ENCODE measurements at regions not wholly inside any gene's neighbourhood (a gene's known extent, or its start where the extent isn't known, plus 50 kb on each side); places are given as distances from the start of the nearest gene placed in this dataset.
"Not testable (repeated sequence)": the region's sequence is repeated elsewhere in the genome, so short reads cannot be mapped to it uniquely, and the experiment has no call there.

DNA sequence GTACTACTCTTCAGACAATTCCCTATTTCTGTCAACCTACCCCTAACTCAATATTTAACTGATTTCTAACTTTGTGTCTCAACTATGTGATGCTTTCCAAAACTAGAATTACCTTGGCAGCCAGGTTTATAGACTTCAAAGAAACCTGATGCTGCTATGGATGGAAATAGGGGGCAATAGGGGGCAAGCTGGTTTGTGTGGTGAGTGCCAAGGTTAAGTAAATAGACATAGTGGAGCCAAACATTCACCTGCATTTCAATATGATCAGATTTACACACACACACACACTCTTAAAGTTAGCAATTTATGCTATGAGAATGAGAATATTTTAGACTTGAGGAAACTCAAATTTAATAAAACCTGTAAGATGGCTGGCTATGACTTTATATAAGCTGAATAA, 784.6 kb downstream of the TTLL7 start:
- TF ChIP-seq, protein P1, sequence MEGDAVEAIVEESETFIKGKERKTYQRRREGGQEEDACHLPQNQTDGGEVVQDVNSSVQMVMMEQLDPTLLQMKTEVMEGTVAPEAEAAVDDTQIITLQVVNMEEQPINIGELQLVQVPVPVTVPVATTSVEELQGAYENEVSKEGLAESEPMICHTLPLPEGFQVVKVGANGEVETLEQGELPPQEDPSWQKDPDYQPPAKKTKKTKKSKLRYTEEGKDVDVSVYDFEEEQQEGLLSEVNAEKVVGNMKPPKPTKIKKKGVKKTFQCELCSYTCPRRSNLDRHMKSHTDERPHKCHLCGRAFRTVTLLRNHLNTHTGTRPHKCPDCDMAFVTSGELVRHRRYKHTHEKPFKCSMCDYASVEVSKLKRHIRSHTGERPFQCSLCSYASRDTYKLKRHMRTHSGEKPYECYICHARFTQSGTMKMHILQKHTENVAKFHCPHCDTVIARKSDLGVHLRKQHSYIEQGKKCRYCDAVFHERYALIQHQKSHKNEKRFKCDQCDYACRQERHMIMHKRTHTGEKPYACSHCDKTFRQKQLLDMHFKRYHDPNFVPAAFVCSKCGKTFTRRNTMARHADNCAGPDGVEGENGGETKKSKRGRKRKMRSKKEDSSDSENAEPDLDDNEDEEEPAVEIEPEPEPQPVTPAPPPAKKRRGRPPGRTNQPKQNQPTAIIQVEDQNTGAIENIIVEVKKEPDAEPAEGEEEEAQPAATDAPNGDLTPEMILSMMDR (IDR thresholded peaks at IDR 0.05) = not testable (repeated sequence)
- not testable (repeated sequence) for TF ChIP-seq POLR2A, EP300 (IDR thresholded peaks at IDR 0.05)

Data from suprapubic skin (tissue), 3 donors.